Activated naive CD8-positive, alpha-beta T cell treated with anti-CD3 and anti-CD28 coated beads, Interleukin-2, amount 50 U/mL, for 24 hours (primary cell): ENCODE measurements at regions not wholly inside any gene's neighbourhood (a gene's known extent, or its start where the extent isn't known, plus 50 kb on each side); places are given as distances from the start of the nearest gene placed in this dataset.

ENCODE experiments used
- ATAC-seq: fragments of 150-1000 bp; cut with Tn5 transposase; one replicate; pipeline ENCODE4 v1.10.0; 2021
- DNase-seq: peaks from one replicate; pipeline ENCODE4 v3.0.0; 2021
- H3K27ac Mint-ChIP-seq: one replicate; pipeline ENCODE4 v1.8.0; 2021; ENCODE audit warnings: mild to moderate bottlenecking, mixed read lengths
- H3K27me3 Mint-ChIP-seq: one replicate; pipeline ENCODE4 v1.8.0; 2021; ENCODE audit warnings: mixed read lengths
- H3K36me3 Mint-ChIP-seq: one replicate; pipeline ENCODE4 v1.8.0; 2021; ENCODE audit warnings: low read depth, mixed read lengths
- H3K4me1 Mint-ChIP-seq: one replicate; pipeline ENCODE4 v1.8.0; 2021; ENCODE audit warnings: mixed read lengths
- H3K4me3 Mint-ChIP-seq: one replicate; pipeline ENCODE4 v1.8.0; 2021; ENCODE audit warnings: mild to moderate bottlenecking, moderate library complexity, mixed read lengths
- H3K9me3 Mint-ChIP-seq: one replicate; pipeline ENCODE4 v1.8.0; 2021; ENCODE audit warnings: mixed read lengths

DNA sequence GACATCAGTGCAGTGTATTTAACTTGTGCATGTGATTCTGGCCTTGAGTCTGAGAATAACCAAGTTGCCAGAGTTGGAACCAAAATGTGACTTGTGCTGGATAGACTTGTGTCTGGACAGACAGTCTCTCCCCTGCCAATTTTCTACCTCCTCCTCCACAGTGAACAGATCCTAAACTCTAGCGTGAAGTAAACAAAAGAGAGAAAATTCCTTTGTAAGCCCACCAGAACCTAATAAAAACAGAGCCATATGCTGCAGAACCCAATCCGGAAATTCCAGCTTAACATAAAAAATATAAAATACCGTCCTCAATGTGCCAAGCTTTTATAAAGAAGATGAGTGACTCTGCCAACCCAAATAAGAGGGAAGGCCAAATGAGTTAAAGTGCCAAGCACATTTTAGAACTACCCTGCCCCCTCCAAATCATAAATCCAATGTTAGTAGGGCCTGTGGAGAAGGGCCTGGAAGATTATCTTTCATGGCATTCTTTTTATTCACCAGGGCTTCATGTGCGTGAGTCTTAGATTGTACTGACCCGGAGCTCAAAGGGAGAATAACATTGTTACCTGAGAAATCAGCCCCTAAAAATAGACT, 344.6 kb upstream of the PROK2 start:
- Mint-ChIP-seq H3K4me3 (no peak overlapping the region), H3K4me1 (peaks cover 13% of the 10 kb centered on the region), H3K9me3 (no peaks in the 10 kb centered on the region), H3K27me3 (peaks cover 3% of the 10 kb centered on the region), H3K36me3 (no peaks in the 10 kb centered on the region), H3K27ac (no peak overlapping the region)
- DNase-seq (no peak), ATAC-seq (no peak)

GRCh38 chr3:72128921-72129320, 344.0 kb upstream of the PROK2 start:
- no peak for ATAC-seq
- Mint-ChIP-seq H3K27me3 (peaks cover 4% of the 10 kb centered on the region), H3K4me3 (no peak overlapping the region), H3K27ac (no peak overlapping the region), H3K36me3 (no peaks in the 10 kb centered on the region), H3K4me1 (peaks cover 6% of the 10 kb centered on the region), H3K9me3 (no peaks in the 10 kb centered on the region)
- no peak for DNase-seq

- Mint-ChIP-seq H3K27ac (no peak overlapping the region), H3K4me1 (peaks cover 4% of the 10 kb centered on the region), H3K27me3 (peaks cover 4% of the 10 kb centered on the region), H3K9me3 (no peaks in the 10 kb centered on the region), H3K4me3 (no peak overlapping the region), H3K36me3 (no peaks in the 10 kb centered on the region)
- ATAC-seq (peak; percentile 43), DNase-seq (no peak)
Observed at GRCh38 chr3:72127844-72128243, 342.9 kb upstream of the PROK2 start.

GRCh38 chr3:72127224-72127612, 342.3 kb upstream of the PROK2 start:
- H3K27ac Mint-ChIP-seq: no peak overlapping the region
- no peaks in the 10 kb centered on the region for H3K9me3 Mint-ChIP-seq
- ATAC-seq (no peak), DNase-seq (no peak)
- H3K4me3 Mint-ChIP-seq: no peak overlapping the region
- H3K27me3 Mint-ChIP-seq: peaks cover 4% of the 10 kb centered on the region
- no peaks in the 10 kb centered on the region for H3K36me3 Mint-ChIP-seq
- H3K4me1 Mint-ChIP-seq: peaks cover 4% of the 10 kb centered on the region

GRCh38 chr3:72126441-72127223, 341.7 kb upstream of the PROK2 start:
- H3K9me3 Mint-ChIP-seq: no peaks in the 10 kb centered on the region
- peaks cover 4% of the 10 kb centered on the region for H3K4me1 Mint-ChIP-seq
- no peak overlapping the region for H3K27ac Mint-ChIP-seq
- ATAC-seq (no peak), DNase-seq (no peak)
- no peaks in the 10 kb centered on the region for H3K36me3 Mint-ChIP-seq
- peaks cover 4% of the 10 kb centered on the region for H3K27me3 Mint-ChIP-seq
- H3K4me3 Mint-ChIP-seq: no peak overlapping the region

- Mint-ChIP-seq H3K36me3 (no peaks in the 10 kb centered on the region), H3K27me3 (peaks cover 4% of the 10 kb centered on the region), H3K4me3 (no peak overlapping the region), H3K9me3 (no peaks in the 10 kb centered on the region), H3K4me1 (peaks cover 4% of the 10 kb centered on the region), H3K27ac (no peak overlapping the region)
- no peak for ATAC-seq
- no peak for DNase-seq
Observed at GRCh38 chr3:72123908-72124441, 339.0 kb upstream of the PROK2 start.

DNA sequence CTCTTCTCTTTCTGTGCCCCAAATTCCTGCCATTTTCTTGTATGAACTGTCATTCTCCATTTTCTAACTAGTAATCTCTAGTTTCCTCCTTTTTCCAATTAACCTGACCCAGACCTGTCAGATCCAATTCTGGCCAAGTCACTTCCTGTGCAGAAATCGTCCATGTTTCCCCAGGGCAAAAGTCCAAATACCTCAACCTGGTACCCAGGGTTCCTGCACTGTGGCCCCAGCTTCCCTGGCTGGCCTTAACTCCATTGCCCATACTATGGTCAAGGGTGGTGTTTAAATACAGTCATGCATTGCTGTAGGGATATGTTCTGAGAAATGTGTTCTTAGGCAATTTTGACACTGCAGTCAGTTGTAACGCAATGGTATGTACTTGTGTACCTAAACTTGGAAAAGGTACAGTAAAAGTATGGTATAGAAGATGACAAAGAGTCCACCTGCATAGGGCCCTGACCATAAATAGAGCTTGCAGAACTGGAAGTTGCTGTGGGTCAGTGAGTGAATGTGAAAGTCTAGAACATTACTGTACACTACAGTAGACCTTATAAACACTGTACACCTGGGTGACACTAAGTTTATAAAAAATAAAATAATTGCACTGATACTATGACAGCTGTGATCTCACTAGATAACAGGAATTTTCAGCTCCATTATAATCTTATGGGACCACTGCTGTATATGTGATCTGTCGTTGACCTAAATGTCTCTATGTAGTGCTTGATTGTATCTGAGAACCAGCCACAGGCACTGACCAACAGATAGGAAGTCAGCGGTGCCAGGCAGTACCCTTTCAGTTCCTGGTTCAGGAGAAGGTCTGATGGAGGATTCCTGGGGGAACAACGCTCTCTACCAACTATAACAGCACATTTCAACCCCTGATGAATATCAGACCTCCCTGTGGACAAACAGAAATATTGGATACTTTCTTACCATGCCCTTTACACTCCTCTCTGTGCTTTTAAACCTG, 336.1 kb upstream of the PROK2 start:
- peaks cover 4% of the 10 kb centered on the region for H3K27me3 Mint-ChIP-seq

GRCh38 chr3:72120039-72120438, 335.1 kb upstream of the PROK2 start:
- ATAC-seq: no peak
- Mint-ChIP-seq H3K9me3 (no peaks in the 10 kb centered on the region), H3K27me3 (peaks cover 3% of the 10 kb centered on the region), H3K4me3 (no peak overlapping the region), H3K36me3 (no peaks in the 10 kb centered on the region), H3K4me1 (no peaks in the 10 kb centered on the region), H3K27ac (no peak overlapping the region)
- no peak for DNase-seq

More for the DNA sequence above, 336.1 kb upstream of the PROK2 start:
- DNase-seq (no peak), ATAC-seq (no peak)
- Mint-ChIP-seq H3K4me1 (no peaks in the 10 kb centered on the region), H3K9me3 (no peaks in the 10 kb centered on the region), H3K27ac (no peak overlapping the region), H3K36me3 (no peaks in the 10 kb centered on the region), H3K4me3 (no peak overlapping the region)

DNA sequence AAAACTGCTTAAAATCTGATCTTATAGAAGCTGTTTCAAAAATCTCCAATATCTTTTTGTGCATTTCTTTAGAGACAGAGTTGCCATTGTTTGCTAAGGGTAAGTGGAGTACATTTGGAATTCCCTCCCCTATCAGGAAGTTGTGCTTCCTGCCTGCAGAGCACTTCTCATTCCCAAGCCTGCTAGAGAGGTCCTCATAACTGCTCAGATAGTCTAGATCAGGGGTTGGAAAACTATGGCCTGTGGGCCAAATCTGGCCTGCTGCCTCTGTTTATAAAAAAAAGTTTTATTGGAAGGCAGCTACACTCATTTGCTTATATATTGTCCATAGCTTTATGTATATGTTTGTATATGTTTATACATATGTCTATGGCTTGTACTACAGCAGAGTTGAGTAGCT, 333.7 kb upstream of the PROK2 start:
- no peak for DNase-seq
- no peak overlapping the region for H3K4me3 Mint-ChIP-seq
- H3K27me3 Mint-ChIP-seq: peaks cover 1% of the 10 kb centered on the region
- H3K4me1 Mint-ChIP-seq: no peaks in the 10 kb centered on the region
- no peaks in the 10 kb centered on the region for H3K9me3 Mint-ChIP-seq
- no peak for ATAC-seq
- H3K27ac Mint-ChIP-seq: no peak overlapping the region
- H3K36me3 Mint-ChIP-seq: no peaks in the 10 kb centered on the region

GRCh38 chr3:72116226-72116625, 331.3 kb upstream of the PROK2 start:
- H3K4me3 Mint-ChIP-seq: no peak overlapping the region
- DNase-seq (no peak), ATAC-seq (no peak)
- no peaks in the 10 kb centered on the region for H3K4me1 Mint-ChIP-seq
- no peaks in the 10 kb centered on the region for H3K9me3 Mint-ChIP-seq
- H3K27me3 Mint-ChIP-seq: peaks cover 1% of the 10 kb centered on the region
- no peak overlapping the region for H3K27ac Mint-ChIP-seq
- H3K36me3 Mint-ChIP-seq: no peaks in the 10 kb centered on the region

DNA sequence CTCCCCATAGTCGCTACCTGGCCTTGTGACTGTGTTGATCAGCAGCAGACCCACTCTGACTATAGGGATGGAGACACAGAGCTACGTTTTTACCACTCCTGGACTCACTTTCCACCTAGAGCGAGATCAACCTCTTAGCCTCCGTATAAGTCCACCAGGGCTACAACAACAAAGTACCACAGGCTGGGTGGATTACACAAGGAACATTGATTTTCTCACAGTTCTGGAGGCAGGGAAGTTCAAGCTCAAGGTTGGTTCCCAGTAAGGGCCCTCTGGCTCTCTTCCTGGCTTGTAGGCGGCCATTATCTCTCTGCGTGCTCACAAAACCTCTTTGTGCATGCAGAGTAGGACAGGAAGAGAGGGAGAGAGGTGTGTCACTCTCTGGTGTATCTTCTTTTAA, 330.4 kb upstream of the PROK2 start:
- no peaks in the 10 kb centered on the region for H3K9me3 Mint-ChIP-seq
- H3K4me1 Mint-ChIP-seq: no peaks in the 10 kb centered on the region
- H3K36me3 Mint-ChIP-seq: no peaks in the 10 kb centered on the region
- no peak for ATAC-seq
- no peak overlapping the region for H3K27ac Mint-ChIP-seq
- DNase-seq: no peak
- H3K4me3 Mint-ChIP-seq: no peak overlapping the region
- H3K27me3 Mint-ChIP-seq: no peaks in the 10 kb centered on the region

DNA sequence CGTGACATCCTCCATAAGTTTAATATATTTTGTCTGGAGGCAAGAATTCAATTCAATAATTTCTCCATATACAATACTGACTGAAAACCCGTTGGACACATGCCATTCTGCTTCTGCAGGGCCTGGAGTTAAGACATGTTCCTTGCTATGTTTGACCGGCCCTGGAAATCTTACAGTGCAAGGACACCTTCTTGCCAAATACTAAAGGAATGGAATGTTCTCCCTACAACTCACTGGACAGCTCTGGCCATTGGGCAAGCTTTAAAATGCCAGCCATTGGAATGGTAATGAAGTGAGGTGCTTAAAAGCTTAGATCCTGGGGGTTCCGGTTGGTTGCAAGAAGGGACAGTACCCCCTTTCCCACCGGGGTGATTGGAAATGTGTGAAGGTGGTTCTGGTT, 329.8 kb upstream of the PROK2 start:
- no peak for ATAC-seq
- no peak for DNase-seq
- H3K4me1 Mint-ChIP-seq: no peaks in the 10 kb centered on the region
- no peak overlapping the region for H3K4me3 Mint-ChIP-seq
- no peaks in the 10 kb centered on the region for H3K9me3 Mint-ChIP-seq
- H3K36me3 Mint-ChIP-seq: no peaks in the 10 kb centered on the region
- H3K27ac Mint-ChIP-seq: no peak overlapping the region
- H3K27me3 Mint-ChIP-seq: no peaks in the 10 kb centered on the region

DNA sequence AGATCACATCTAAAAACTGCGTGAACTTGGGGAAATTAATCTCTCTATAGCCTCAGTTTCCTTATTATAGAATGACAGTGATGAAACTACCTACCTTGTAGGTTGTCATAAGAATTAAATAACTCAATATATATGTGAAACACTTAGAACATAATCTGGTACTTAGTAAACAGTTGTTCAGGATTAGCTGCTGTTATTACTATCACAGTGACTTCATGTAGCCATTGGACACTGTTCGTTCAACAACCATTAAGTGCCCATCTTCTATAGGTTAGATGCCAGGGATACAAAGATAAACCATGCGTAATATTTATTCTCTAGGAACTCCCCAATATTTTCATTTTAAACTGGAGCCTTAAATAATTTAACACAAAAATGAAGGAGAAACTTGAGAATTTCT, 329.0 kb upstream of the PROK2 start:
- Mint-ChIP-seq H3K9me3 (no peaks in the 10 kb centered on the region), H3K36me3 (no peaks in the 10 kb centered on the region), H3K4me1 (no peaks in the 10 kb centered on the region), H3K27ac (no peak overlapping the region), H3K27me3 (no peaks in the 10 kb centered on the region), H3K4me3 (no peak overlapping the region)
- DNase-seq (no peak), ATAC-seq (no peak)

- no peaks in the 10 kb centered on the region for H3K9me3 Mint-ChIP-seq
- H3K36me3 Mint-ChIP-seq: no peaks in the 10 kb centered on the region
- no peak overlapping the region for H3K4me3 Mint-ChIP-seq
- H3K27me3 Mint-ChIP-seq: no peaks in the 10 kb centered on the region
- H3K4me1 Mint-ChIP-seq: no peaks in the 10 kb centered on the region
- DNase-seq (no peak), ATAC-seq (no peak)
- no peak overlapping the region for H3K27ac Mint-ChIP-seq
Observed at GRCh38 chr3:72113564-72113963, 328.6 kb upstream of the PROK2 start.
